ENCODE measurements at regions not wholly inside any gene's neighbourhood (a gene's known extent, or its start where the extent isn't known, plus 50 kb on each side); places are given as distances from the start of the nearest gene placed in this dataset.

DNA sequence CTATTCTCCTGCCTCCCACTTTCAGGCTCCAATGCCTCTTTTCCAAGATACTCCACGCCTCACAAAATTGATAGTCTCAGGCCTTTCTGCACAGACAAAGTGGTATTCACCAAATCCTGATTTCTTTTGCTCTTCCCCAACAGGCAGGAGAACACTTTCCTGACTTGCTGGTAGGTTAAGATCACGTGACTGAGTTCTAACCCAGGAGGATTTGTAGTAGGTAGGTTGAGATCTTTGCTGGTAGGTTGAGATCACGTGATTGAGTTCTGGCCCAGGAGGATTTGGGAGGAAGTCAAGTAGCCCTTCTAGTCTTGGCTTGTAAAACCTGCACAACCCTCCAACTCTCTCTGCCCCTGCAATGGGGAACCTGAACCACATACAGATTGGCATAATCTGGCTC, 741.5 kb downstream of the TYW1 start:
- H3K4me3 Mint-ChIP-seq: no peak overlapping the region
- no peak overlapping the region for H3K27ac Mint-ChIP-seq
- no peaks in the 10 kb centered on the region for H3K27me3 Mint-ChIP-seq
- H3K36me3 Mint-ChIP-seq: no peaks in the 10 kb centered on the region
- H3K4me1 Mint-ChIP-seq: no peaks in the 10 kb centered on the region
- H3K9me3 Mint-ChIP-seq: peaks cover 5 to 10% (median 9%) of the 10 kb centered on the region in 3 donors

DNA sequence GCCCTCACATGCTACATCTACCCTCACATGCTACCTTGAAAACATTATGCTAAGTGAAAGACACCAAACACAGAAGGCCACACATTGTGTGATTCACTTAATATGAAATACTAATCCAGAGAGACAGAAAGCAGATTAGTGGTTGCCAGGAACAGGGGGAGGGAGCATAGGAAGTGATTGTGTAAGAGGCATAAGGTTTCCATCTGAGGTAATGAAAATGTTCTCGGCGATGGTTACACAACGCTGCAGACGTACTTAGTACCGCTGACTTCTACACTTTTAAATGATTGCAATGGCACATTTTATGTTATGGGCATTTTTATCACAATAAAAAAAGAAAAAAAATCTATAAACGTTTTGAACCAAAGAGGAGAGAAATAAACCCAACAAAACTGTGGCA, 742.3 kb downstream of the TYW1 start:
- Mint-ChIP-seq H3K4me1 (no peaks in the 10 kb centered on the region), H3K27ac (no peak overlapping the region)

DNA sequence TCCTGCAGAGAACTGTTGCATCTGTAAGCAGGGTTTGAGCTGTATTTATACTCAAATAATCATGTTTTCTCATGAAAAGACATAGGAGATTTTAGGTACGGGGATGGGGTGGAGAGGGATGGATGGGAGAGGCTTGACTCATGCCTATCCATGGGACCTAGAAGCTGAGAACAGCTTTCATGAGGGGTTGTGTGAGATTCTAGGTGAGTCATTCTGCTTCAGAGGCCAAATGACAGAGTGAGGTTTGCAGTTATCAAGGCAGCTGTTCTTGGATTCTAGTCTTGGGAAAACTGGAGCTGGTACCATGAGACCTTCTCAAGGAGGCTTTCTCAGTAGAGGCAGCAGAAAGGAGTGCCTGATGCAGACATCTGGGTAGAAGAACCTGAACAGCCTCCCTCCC, 746.9 kb downstream of the TYW1 start:
- peaks cover 0 to 8% (median 3%) of the 10 kb centered on the region in 3 donors for H3K9me3 Mint-ChIP-seq
- no peaks in the 10 kb centered on the region for H3K27me3 Mint-ChIP-seq
- H3K4me1 Mint-ChIP-seq: no peaks in the 10 kb centered on the region
- H3K36me3 Mint-ChIP-seq: peaks cover 1% of the 10 kb centered on the region
- no peak overlapping the region for H3K27ac Mint-ChIP-seq
- H3K4me3 Mint-ChIP-seq: no peak overlapping the region

More for the DNA sequence above, 742.3 kb downstream of the TYW1 start:
- Mint-ChIP-seq H3K4me3 (no peak overlapping the region), H3K9me3 (peaks cover under 1 to 10% (median 6%) of the 10 kb centered on the region in 3 donors), H3K27me3 (no peaks in the 10 kb centered on the region), H3K36me3 (no peaks in the 10 kb centered on the region)

DNA sequence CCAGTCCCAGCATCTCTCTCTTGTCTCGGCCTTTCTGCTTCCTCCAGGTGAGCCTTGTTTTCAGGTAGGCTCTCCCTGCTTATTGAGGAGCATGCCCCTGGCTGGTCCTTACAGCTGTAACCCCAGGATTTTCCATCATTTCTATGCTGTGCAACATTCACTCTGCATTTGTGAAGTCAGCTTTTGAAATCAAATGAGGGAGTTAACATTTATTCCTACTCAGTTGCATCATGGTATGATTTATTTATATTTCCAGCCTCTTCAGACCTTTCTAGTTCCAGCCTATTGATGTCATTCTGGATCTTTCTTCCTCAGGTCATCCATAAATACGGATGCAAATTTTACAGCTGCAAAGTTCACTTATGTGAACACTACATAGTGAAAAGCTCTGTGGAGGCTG, 755.6 kb downstream of the TYW1 start:
- Mint-ChIP-seq H3K36me3 (peaks cover 4% of the 10 kb centered on the region), H3K27ac (no peak overlapping the region), H3K27me3 (no peaks in the 10 kb centered on the region), H3K4me3 (no peak overlapping the region), H3K9me3 (peaks cover 0 to 5% (median 3%) of the 10 kb centered on the region in 3 donors), H3K4me1 (no peaks in the 10 kb centered on the region)

DNA sequence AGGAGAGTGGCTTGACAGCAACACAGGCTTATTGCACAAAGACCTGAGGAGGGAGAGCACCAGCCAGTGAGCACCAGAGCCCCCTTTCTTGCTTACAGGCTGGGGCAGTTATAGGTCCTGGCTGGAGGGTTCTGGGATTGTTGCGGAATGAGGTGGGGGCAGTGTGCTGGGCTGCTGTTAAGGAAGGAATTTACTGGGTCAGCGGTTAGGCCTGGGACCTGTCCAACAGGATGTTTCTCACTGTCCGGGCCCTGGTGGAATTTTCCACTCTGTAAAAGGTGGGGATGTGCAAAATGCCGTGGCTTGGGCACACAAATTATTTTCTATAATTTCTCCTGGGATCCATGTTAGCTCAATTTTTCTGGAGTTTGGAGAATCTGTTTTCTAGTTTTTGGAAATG, 757.3 kb downstream of the TYW1 start:
- H3K27ac Mint-ChIP-seq: no peak overlapping the region
- no peaks in the 10 kb centered on the region for H3K27me3 Mint-ChIP-seq
- no peak overlapping the region for H3K4me3 Mint-ChIP-seq
- peaks cover 3% of the 10 kb centered on the region for H3K36me3 Mint-ChIP-seq
- peaks cover 3 to 8% (median 3%) of the 10 kb centered on the region in 3 donors for H3K9me3 Mint-ChIP-seq
- no peaks in the 10 kb centered on the region for H3K4me1 Mint-ChIP-seq

DNA sequence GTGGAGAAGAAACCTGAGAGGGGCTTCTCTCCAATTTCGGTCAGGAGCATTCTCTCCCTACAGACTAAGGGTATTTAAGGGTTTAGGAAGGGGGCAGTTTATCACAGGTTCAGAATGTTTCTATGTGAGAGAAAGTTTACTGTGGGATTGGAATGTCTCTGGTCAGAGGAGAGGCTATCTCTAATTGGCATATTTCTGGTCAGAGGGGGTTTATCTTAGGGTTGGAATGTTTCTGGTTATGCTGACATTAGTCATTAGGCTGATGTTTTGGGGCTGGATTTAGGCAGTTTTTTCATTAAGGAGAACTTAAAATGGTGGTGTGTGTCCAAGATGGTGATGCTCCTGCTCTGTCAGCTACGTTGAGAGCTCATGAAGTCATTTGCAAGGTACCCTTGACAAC, 758.0 kb downstream of the TYW1 start:
- no peak overlapping the region for H3K4me3 Mint-ChIP-seq
- H3K9me3 Mint-ChIP-seq: peaks cover 3 to 4% (median 4%) of the 10 kb centered on the region in 3 donors
- H3K4me1 Mint-ChIP-seq: no peaks in the 10 kb centered on the region
- no peak overlapping the region for H3K27ac Mint-ChIP-seq
- no peaks in the 10 kb centered on the region for H3K27me3 Mint-ChIP-seq
- H3K36me3 Mint-ChIP-seq: peaks cover 3% of the 10 kb centered on the region

DNA sequence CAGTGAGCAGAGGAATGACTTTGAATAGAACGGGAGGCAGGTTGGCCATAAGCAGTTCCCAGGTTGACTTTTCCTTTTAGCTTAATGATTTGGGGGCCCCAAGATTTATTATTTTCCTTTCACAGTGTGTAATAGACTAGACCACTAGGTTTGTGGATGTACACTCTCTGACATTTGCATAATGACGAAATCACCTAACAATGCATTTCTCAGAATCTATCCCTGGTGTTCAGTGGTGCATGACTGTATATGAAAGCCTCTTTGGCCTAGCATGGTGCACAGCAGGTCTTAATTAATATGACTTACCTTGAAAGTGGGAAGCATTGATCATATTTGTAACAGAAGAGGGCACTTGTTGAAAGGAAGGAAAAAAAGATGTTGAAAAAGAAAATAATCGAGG, 761.9 kb downstream of the TYW1 start:
- Mint-ChIP-seq H3K9me3 (peaks cover 4 to 12% (median 8%) of the 10 kb centered on the region in 3 donors), H3K4me3 (no peak overlapping the region), H3K27ac (no peak overlapping the region), H3K27me3 (no peaks in the 10 kb centered on the region), H3K36me3 (no peaks in the 10 kb centered on the region), H3K4me1 (no peaks in the 10 kb centered on the region)

DNA sequence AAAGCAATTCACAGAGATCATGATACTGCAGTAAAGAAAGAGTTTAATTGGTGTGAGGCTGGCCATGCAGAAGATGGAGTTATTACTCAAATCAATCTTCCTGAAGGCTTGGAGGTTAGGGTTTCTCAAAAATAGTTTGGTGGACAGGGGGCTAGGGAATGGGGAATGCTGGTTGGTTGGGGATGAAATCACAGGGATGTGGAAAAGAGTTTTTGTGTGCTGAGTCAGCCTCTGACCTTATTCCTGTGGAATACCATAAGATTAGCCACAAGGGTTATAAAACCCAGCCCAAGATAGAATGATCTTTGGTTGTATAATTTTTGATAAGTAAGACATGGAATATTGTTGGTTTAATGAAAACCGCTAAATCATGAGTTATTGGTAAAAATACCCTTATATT, 764.3 kb downstream of the TYW1 start:
- H3K9me3 Mint-ChIP-seq: peaks cover 1 to 23% (median 8%) of the 10 kb centered on the region in 3 donors
- H3K4me3 Mint-ChIP-seq: no peak overlapping the region

DNA sequence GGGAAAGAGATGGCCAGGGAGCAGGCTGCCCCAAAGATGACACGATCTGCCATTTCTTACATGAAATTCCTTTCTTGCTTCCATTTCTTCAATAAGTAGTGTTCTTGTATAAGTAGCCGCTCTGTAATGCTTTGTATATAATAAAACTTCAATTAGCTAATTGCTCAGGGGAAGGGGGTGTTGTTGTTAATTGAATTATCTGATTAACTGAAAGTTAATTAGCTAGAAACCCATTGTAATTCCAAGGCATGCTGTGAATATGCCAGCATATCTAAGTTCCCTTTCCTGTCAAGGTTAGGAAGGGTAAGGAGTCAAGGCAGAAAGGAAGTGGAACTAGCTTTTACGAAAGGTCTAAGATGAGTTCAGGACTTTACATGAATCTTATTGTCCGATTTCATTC, 765.9 kb downstream of the TYW1 start:
- H3K27me3 Mint-ChIP-seq: no peaks in the 10 kb centered on the region
- peaks cover 1 to 27% (median 8%) of the 10 kb centered on the region in 3 donors for H3K9me3 Mint-ChIP-seq
- no peak overlapping the region for H3K27ac Mint-ChIP-seq
- no peaks in the 10 kb centered on the region for H3K4me1 Mint-ChIP-seq
- no peak overlapping the region for H3K4me3 Mint-ChIP-seq
- H3K36me3 Mint-ChIP-seq: no peaks in the 10 kb centered on the region

More for the DNA sequence above, 764.3 kb downstream of the TYW1 start:
- H3K27me3 Mint-ChIP-seq: no peaks in the 10 kb centered on the region
- H3K4me1 Mint-ChIP-seq: no peaks in the 10 kb centered on the region
- H3K27ac Mint-ChIP-seq: no peak overlapping the region
- no peaks in the 10 kb centered on the region for H3K36me3 Mint-ChIP-seq

DNA sequence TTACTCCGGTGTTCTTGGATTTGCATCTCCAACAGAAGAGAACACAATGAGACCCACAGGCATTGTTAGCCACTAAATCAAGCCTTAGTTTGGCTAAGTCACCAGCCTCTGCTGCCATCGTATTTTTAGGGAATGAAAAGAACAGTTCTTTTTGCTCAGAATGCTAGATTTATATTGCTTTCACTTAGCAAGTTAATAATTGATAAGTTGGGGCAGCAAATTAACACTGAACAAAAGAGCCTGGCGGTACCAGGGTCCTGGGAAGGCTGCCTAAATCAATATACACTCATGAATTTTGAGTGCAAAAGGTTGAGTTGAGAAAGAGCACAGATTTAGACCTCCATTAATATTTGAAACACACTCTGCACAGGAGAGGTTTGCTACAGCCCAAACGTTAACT, 767.7 kb downstream of the TYW1 start:
- Mint-ChIP-seq H3K36me3 (no peaks in the 10 kb centered on the region), H3K27ac (no peak overlapping the region), H3K9me3 (peaks cover 1 to 23% (median 4%) of the 10 kb centered on the region in 3 donors), H3K27me3 (no peaks in the 10 kb centered on the region), H3K4me3 (no peak overlapping the region), H3K4me1 (no peaks in the 10 kb centered on the region)

DNA sequence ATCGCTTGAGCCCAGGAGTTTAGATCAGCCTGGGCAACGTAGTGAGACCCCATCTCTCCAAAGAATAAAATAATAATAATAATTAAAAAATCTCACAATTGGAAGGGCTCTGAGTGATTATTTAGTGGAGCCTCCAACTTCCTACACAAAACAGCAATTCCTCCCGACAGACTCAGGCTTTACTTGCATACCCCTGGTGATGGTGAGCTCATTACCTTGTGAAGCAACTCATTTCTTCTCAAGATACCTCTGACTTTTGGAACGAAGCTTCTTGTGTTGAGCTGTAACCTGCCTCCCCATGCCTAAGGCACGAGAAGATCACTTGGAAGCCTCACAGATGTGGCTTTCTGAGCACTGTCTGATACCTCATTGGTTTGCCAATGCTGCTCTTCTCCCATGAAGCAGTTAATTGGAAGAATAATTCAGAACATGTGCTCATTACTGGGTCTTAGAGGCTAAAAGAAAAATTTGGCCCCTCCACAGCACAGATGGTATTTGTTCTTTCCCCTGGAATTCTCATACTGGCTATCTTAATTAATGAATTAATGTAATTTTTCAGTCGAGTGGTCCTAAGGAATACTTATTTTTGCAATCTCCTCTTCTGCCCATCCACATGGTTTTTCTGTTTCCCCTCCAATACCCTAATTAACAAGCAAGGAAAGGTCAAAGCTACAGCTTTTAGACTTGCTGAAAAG, 769.0 kb downstream of the TYW1 start:
- peaks cover 4 to 27% (median 9%) of the 10 kb centered on the region in 3 donors for H3K9me3 Mint-ChIP-seq
- H3K4me3 Mint-ChIP-seq: no peak overlapping the region
- H3K27ac Mint-ChIP-seq: no peak overlapping the region
- no peaks in the 10 kb centered on the region for H3K27me3 Mint-ChIP-seq
- no peaks in the 10 kb centered on the region for H3K4me1 Mint-ChIP-seq
- H3K36me3 Mint-ChIP-seq: no peaks in the 10 kb centered on the region

DNA sequence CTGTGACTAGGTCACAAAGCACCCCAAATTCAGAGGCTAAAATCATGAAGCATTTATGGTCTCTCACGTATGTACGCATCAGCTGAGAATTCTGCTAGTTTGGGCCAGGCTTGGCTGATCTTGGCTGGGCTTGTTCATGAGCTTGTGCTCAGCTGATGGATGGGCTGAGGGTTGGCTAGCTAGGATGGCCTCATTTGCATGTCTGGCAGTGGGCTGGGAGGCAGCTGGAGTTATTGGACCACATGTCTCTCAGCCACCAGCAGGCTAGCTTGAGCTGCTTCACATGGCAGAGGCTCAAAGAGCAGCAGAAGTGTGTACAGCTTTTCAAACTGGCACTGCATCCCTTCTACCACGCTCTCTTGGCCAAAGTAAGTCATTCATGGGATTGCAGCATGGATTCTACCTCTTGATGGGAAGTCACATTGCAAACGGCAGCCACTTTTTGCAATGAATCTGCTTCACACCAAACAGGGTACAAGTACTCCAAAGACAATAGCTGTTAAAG, 770.3 kb downstream of the TYW1 start:
- Mint-ChIP-seq H3K9me3 (peaks cover 4 to 31% (median 12%) of the 10 kb centered on the region in 3 donors), H3K27me3 (no peaks in the 10 kb centered on the region), H3K4me3 (no peak overlapping the region), H3K27ac (no peak overlapping the region), H3K36me3 (no peaks in the 10 kb centered on the region), H3K4me1 (no peaks in the 10 kb centered on the region)

DNA sequence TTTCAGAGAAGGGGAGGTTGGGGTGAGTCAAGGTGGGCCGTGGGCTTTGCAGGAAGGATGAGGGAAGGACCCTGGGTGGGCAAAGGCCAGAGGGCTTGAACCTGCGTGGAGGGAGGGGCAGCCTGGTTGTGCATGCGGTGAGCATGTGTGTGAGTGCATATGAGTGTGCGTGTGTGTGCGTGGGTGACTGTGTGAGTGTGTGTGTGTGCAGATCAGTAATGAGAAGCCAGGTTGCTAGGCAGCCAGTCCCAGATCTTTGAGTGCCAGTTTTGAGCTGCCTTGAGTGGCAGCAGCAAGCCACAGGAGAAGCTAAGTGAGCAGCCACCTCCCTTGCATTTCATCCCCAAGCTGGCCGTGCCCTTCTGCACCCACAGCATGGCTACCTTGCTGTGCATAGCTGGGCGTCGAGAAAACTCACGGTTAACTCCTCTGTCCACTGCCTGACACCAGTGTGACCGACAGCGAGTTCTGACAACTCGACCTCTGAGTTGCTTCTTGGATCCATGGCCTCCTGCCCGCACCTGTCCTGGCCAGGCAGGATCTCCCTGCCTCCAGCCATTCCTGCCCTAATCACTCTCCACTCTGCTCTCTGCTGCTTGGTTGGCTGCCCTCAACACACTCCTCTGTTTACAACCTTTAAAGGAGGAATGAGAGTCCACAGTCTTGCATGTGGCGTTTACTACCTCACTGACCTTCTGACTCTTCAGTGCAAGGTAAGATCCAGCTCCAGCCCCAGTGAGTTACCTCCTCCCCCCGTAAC, 775.4 kb downstream of the TYW1 start:
- H3K4me3 Mint-ChIP-seq: peak overlapping the region in 1 of 4 donors; percentile 81
- peaks cover 7 to 14% (median 14%) of the 10 kb centered on the region in 3 donors for H3K9me3 Mint-ChIP-seq
- H3K36me3 Mint-ChIP-seq: no peaks in the 10 kb centered on the region
- H3K27me3 Mint-ChIP-seq: no peaks in the 10 kb centered on the region
- H3K27ac Mint-ChIP-seq: no peak overlapping the region
- H3K4me1 Mint-ChIP-seq: no peaks in the 10 kb centered on the region

DNA sequence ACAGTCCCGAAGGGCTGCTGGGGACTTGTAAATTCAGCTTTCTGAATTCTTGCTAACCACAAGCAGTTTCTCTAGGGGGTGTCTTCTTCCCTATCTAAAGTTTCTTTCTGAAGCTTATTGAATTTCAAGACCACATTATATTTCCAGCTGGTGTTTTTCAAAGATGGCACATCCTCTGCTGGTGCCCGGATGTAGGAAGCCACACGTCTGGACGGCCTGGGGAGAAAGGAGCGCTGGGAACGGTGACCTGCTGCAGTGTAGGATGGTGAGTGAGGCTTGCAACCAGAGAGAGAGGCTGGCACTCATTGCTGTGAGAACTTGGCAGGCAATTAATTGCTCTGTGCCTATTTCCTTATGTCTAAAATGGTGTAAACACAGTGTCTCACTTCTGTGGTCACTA, 776.4 kb downstream of the TYW1 start:
- no peaks in the 10 kb centered on the region for H3K4me1 Mint-ChIP-seq
- no peaks in the 10 kb centered on the region for H3K27me3 Mint-ChIP-seq
- H3K36me3 Mint-ChIP-seq: no peaks in the 10 kb centered on the region
- peak overlapping the region in 1 of 4 donors; percentile 10 for H3K4me3 Mint-ChIP-seq
- H3K27ac Mint-ChIP-seq: no peak overlapping the region
- peaks cover 7 to 14% (median 11%) of the 10 kb centered on the region in 3 donors for H3K9me3 Mint-ChIP-seq

DNA sequence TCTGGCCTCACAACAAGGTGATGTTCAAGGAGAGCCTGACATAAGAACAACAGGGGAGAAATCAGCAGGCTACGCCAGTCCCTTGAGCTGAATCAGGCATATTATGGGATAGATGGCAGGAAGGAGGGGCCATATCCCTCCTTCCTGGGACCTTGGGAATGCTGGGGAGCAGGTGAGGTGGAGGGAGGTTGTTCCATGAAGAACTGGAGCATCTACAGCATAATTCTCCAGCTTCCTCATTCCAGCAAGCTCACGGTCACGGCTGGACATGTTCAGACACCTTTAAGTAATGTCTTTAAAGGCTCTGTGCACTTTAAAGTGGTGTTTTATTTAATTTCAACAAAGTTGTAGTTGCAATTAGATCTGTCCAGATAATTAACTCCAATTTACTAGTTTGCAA, 780.5 kb downstream of the TYW1 start:
- Mint-ChIP-seq H3K9me3 (peaks cover 4 to 15% (median 9%) of the 10 kb centered on the region in 3 donors), H3K27ac (peak overlapping the region in 1 of 3 donors; percentile 4), H3K4me3 (no peak overlapping the region), H3K36me3 (no peaks in the 10 kb centered on the region), H3K4me1 (no peaks in the 10 kb centered on the region), H3K27me3 (no peaks in the 10 kb centered on the region)

Data from IgD-negative memory B cell (primary cell).